SKM-1 (cell line): ENCODE measurements at regions not wholly inside any gene's neighbourhood (a gene's known extent, or its start where the extent isn't known, plus 50 kb on each side); places are given as distances from the start of the nearest gene placed in this dataset.

ENCODE experiments used
- DNase-seq: peaks from one replicate; lab custom pipeline; 2025; ENCODE audit not compliant: unreplicated experiment; lab: John Stamatoyannopoulos, UW

DNA sequence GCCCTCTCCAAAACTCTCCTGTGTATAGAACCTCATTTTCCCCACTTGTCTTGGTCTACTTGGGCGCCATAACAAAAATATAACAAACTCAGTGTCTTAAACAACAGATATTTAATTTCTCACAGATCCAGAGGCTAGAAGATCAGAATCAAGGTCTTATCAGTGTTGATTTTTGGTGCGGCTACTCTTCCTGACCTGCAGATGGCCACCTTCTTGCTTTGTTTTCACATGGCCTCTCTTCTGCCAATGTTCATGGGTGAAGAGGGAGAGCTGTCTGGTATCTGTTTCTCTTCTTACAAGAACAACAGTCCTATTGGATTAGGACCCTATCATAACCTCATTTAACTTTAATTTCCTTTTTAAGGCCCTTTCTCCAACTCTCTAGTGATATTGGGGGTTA lies 177.3 kb downstream of the PABPC4L start:
- no peak for DNase-seq

DNA sequence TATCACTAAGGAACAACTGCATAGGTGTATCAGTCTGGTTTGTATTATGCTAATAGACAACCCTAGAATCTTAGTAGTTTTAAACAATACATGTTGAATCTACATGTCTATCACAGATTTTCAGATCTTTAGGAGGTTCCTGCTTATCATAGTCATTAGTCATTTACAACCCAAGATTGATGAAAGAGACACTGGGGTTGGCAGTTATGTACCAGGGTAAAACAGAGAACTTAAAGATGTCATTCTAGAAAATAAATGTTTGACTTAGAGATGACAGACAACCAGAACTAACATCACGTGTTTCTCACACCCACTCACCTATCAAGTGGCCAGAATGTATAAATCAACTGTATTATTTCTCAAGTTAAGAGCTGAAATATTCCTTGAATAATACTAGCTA lies 181.9 kb downstream of the PABPC4L start:
- DNase-seq = no peak

DNA sequence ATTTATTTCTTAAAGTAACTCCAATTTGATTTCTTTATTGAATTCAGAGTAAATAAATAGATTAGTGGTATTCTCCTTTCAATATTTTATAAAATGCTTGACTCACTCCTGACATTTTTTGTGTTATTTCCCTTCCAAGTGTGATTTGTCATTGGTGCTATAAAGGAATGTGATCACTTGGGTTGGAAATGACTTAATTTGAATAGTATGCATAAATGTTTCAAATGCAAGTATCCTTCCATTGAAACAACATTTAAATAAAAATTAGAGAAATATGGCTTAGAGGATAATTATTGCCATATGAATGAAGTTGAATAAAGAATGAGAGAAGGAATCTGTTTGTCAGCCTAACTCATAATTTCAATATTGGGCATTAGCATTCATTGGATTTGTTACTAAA lies 182.7 kb downstream of the PABPC4L start:
- DNase-seq = no peak

DNA sequence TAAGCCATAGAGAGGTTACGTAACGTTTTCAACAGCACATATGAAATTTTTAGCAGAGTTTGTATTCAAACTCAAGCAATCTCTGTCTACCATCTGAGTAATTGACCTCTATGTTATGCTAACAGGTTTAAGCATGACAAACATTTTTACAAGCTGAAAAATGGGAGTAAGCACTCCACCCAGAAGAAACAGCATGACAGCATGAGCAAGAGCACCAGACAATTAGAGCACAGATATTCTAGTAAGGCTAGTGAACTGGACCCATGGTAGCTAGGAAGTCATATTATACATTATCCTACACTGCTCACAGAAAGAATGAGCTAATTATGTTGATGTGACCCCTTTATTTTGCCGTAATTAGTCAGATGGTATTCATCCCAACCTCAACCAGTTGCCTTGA lies 200.5 kb downstream of the PABPC4L start:
- DNase-seq = no peak

DNA sequence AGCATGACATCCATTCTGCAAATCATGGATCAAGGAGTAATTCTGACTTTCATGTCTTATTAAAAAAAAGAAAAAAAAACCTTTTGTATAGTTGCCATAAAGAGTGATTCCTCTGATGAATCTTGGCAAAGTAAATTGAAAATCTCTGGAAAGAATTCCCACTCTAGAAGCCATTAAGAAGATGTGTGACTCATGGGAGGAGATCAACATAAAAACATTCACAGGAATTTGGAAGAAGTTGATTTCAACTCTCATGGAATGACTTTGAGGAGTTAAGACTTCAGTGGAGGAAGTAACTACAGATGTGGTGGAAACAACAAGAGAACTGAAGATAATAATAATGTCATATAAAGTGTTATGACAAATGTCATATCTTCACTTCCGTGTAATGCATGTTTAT lies 204.2 kb downstream of the PABPC4L start:
- no peak for DNase-seq

- no peak for DNase-seq
These were observed 205.0 kb downstream of the PABPC4L start for GRCh38 chr4:133996431-133997121.

- DNase-seq = no peak
These were observed 206.2 kb downstream of the PABPC4L start for GRCh38 chr4:133995243-133995960.

DNA sequence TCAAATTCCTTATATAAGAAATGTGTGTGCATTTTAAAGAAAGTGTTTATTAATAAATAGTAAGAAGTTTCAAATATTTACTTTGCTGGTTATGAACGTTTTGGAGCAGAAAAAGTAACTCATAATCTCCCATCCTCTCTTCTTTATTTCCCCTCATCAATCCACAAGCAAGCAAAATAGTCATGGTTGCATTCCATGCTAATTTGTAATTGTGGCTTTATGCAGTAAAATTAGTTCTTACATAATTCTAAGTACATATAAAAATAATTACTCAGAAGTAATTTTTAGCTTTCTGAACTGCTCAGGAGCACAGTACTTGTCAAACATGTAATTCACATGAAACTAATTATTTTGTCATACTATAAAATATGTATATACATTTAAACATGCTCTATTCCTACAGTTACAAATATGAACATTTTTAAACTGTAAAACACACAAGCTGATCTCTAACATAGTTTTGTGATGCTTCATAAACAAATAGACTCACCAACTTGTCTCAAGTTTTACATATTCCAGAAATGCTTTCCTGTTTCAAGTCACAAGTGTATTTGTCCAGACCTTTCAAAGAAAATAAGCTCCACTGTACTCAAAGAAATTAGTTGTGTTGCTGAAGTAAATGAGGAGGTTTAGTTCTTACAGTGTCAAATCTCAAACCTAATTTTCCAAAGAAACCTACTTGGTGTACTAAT lies 218.9 kb downstream of the PABPC4L start:
- no peak for DNase-seq

DNA sequence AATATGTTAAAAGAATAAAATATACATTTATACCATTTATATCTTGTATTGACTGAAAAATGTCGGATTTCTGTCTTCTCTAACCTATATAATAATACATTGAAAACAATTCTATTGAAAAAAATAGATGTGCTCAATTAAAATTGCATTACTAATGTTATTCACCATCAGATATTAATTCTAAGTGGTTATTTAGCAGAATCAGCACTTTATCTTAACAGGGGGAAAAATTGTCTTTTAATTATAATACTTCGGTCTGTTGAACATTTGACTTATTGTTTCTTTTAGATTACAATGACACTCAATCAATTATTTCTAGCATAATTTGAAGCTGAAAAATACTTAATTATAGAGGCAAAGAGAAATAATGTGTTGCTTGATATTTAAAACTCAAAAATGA lies 220.3 kb downstream of the PABPC4L start:
- no peak for DNase-seq

DNA sequence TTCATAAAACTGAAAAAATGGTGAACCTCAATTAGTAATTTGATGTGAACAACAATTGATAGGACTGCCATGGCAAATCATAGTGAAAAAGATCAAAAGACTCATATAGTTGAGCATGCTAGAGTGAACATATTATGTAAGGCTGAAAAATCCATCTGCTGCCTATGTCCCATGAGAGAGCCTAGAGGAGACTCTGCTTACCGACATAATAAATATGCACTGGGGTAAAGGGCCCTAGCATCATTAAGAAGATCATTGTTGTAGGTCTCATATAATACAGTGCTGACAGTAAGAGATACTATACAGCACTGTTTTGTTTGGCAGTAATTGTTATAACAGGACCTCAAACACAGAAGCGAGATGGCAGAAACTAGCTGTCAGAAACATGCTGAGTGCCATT lies 229.0 kb downstream of the PABPC4L start:
- no peak for DNase-seq

DNA sequence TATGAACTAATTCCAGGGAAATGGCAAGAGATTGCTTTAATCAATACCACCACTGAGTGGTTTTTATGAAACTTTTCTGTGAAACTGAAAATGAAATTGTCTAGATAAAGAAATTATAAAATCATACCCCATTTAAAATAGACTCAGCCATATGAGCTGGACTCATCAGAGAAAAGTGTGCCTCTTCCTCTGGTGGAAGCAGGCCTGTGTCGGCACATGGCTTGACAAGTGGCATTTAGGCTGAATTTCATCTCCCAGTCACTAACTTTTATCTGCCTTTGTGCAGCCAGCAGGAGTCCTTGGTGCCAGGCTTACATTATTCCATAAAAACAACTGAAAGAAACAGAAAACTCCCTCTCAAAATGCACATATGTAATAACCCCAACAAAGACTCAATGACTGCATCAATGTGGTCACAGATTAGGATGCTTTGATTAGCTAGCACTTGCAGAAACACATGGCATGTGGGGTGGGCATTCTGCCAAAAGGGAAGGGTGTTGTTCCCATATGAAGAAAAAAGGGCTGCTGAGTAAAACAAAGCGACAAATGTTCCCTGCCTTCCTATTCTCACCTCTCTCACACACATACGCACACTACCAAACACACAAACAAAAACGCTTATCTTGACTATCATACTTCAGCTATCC lies 232.3 kb downstream of the PABPC4L start:
- no peak for DNase-seq

- DNase-seq = no peak
These were observed 233.4 kb downstream of the PABPC4L start for GRCh38 chr4:133968174-133968573.

DNA sequence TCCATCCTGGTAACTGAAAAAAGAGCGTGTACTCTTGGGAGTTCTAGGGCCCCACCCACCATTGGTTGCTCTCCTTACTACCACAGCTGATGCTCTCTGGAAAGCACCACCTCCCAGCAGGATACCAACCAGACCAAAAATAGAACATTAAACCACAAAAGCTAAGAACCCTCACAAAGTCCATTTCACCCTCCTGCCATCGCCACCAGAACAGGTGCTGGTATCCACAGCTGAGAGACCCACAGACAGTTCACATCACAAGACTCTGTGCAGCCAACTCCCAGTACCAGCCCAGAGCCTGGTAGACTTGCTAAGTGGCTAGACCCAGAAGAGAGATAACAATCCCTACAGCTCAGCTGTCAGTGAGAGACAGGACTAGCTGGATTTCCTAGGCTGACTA lies 240.6 kb downstream of the PABPC4L start:
- DNase-seq = no peak

DNA sequence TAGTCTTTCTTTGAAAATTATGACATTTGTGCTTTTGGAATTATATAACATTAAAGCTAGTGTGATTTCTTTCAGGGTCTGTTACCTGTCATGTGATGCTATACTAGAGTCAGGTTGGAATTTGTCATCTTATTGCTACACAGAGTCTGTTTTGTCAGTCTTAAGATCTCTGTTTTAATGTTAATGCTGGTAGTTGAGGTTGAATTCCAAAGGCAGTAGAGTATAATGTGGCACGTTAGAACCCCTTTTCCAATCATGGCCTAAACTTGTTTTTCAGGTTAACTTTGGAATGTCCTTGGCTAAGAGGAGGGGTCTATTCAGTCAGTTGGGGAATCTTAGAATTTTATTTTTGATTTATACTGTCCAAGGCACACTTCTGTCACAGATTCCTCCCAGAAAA lies 258.5 kb downstream of the PABPC4L start:
- no peak for DNase-seq

GRCh38 chr4:133938061-133938460 lies 263.5 kb downstream of the PABPC4L start:
- DNase-seq = no peak

DNA sequence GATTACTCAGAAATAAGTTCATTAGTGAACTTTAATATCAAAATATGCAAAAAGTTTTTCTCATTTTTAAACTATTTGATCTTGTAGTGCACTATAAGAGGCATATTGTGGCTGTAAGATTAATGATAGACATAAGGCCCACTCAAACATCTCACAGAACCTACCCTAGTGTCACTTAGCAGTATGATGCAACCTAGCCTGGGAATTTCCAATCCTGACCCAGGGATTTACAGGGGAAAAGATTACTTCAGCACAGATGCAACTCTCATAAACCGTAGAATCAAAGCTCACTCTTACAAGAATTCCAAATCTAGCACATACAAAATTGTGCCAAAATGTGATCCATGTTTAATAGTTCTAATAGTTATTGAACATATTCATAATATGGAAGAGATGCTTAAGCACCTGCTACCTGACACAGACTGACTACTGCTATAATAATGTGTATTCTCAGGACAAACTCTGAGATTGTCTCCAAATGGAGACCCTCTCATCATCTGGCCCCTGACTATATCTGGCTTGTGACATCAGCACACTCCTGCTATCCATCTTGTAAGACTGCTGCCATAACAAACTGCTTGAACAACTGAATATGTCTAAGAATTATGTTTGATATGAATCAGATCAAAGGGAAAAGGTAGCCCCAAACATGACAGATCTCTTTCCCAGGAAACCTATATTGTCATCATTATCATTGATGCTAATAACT lies 271.9 kb downstream of the PABPC4L start:
- DNase-seq = no peak

DNA sequence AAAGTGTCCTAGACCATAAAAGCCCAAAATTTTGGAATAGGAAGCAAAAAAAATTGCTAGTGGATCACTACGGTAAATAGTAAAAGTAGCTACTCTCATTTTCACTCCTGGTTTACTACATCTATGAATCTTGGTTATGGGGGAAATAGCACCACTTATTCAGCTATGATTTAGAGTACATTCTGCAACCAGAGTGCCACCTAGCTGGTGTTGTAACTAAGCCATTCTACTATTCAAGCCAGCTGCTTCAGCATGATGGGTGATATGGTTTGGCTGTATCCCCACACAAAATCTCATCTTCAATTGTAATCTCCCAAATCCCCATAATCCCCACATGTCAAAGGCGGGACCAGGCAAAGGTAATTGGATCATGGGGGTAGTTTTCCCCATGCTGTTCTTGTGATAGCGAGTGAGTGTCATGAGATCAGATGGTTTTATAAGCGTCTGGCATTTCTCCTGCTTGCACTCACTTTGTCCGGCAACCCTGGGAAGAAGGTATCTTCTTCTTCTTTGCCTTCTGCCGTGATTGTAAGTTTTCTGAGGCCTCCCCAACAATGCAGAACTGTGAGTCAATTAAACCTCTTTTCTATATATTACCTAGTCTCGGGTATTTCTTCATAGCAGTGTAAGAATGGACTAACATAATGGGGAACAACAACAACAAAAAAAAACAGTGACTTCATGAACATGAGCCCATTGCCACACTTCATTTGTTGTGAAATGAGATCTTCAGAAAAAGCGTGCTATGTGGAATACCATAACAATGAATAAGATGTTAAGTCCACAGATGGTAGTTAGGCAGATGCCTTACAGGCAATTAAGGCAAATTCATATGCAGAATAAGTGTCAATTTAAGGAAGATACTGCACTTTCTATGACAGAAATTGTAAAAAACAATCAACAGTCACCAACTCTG lies 280.1 kb downstream of the PABPC4L start:
- no peak for DNase-seq

GRCh38 chr4:133920236-133920635 lies 281.4 kb downstream of the PABPC4L start:
- DNase-seq = no peak

DNA sequence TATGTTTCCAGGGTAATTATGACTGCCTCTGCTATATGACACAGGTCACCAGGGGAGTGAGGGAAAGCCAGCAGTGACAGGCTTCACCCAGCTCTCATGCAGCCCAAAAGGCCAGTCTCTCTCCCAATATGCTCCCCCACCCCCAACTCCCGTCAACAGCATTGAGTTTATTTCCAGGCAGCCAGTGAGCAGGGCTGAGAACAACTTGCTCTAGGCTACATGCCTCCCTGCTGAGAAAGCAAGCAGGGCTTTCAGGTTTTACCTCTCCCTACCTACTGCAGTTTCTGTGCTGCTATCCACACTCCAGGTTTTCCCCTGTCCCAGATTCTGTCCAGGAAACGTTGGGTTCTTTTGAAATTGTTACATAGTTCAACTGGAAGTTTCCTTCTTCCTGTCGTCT lies 291.4 kb downstream of the PABPC4L start:
- no peak for DNase-seq

- DNase-seq = no peak
These were observed 298.6 kb downstream of the PABPC4L start for GRCh38 chr4:133903029-133903428.
